Suprapubic skin (tissue), 4 donors: ENCODE measurements at regions not wholly inside any gene's neighbourhood (a gene's known extent, or its start where the extent isn't known, plus 50 kb on each side); places are given as distances from the start of the nearest gene placed in this dataset.

ENCODE experiments used
- POLR2A ChIP-seq, 2 donors: fragments of 450-650 bp; IDR thresholded peaks; one replicate each; pipeline ENCODE4 v1.6.1; 2017; ENCODE audit warnings: antibody characterized with exemption in 2 of 2, mild to moderate bottlenecking in 2 of 2, moderate library complexity in 2 of 2
- POLR2AphosphoS5 ChIP-seq, 3 donors: sonication (generic); formaldehyde crosslinking; IDR thresholded peaks; one replicate each; pipeline ENCODE4 v1.6.1; 2017; ENCODE audit warnings: antibody characterized with exemption in 3 of 3
- TF ChIP-seq, protein P1 (sequence below), 2 donors: fragments of 200-600 bp in 1 of 2; fragments of 450-650 bp in 1 of 2; sonication (generic) in 1 of 2; IDR thresholded peaks; one replicate each; pipeline ENCODE4 v1.5.1; 2016 to 2019; ENCODE audit warnings: antibody characterized with exemption in 2 of 2, mild to moderate bottlenecking in 1 of 2, moderate library complexity in 1 of 2

DNA sequence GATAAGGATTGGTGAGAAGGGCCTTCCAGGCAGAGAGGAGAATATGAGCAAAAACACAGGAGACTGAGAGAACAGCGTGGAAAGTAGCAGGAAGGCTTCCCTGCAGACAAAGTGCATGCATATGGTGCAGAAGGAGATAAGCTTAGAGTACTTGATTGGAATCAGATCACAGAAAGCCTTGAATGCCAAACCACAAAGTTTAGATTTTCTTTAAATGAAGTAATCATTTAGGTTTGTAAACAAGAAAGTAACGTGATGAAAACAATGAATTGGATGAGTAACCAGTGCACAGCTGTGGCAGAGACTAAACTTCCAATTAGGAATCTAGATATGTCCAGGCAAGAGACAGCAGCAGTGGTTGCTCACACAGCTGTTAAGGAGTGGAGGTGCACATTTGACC, 83.8 kb upstream of the C1QTNF7 start:
- TF ChIP-seq, protein P1, sequence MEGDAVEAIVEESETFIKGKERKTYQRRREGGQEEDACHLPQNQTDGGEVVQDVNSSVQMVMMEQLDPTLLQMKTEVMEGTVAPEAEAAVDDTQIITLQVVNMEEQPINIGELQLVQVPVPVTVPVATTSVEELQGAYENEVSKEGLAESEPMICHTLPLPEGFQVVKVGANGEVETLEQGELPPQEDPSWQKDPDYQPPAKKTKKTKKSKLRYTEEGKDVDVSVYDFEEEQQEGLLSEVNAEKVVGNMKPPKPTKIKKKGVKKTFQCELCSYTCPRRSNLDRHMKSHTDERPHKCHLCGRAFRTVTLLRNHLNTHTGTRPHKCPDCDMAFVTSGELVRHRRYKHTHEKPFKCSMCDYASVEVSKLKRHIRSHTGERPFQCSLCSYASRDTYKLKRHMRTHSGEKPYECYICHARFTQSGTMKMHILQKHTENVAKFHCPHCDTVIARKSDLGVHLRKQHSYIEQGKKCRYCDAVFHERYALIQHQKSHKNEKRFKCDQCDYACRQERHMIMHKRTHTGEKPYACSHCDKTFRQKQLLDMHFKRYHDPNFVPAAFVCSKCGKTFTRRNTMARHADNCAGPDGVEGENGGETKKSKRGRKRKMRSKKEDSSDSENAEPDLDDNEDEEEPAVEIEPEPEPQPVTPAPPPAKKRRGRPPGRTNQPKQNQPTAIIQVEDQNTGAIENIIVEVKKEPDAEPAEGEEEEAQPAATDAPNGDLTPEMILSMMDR (IDR thresholded peaks at IDR 0.05), result no peak
- TF ChIP-seq POLR2AphosphoS5 (IDR thresholded peaks at IDR 0.05), result no peak
- TF ChIP-seq POLR2A (IDR thresholded peaks at IDR 0.05), result no peak
